Suprapubic skin (tissue), 3 donors: ENCODE measurements at regions not wholly inside any gene's neighbourhood (a gene's known extent, or its start where the extent isn't known, plus 50 kb on each side); places are given as distances from the start of the nearest gene placed in this dataset.

Source experiments
- POLR2AphosphoS5 ChIP-seq, 3 donors: sonication (generic); formaldehyde crosslinking; IDR thresholded peaks; one replicate each; pipeline ENCODE4 v1.6.1; 2017; ENCODE audit warnings: antibody characterized with exemption in 3 of 3
- TF ChIP-seq, protein P1 (sequence below), 2 donors: fragments of 200-600 bp in 1 of 2; fragments of 450-650 bp in 1 of 2; sonication (generic) in 1 of 2; IDR thresholded peaks; one replicate each; pipeline ENCODE4 v1.5.1; 2016 to 2019; ENCODE audit warnings: antibody characterized with exemption in 2 of 2, mild to moderate bottlenecking in 1 of 2, moderate library complexity in 1 of 2

DNA sequence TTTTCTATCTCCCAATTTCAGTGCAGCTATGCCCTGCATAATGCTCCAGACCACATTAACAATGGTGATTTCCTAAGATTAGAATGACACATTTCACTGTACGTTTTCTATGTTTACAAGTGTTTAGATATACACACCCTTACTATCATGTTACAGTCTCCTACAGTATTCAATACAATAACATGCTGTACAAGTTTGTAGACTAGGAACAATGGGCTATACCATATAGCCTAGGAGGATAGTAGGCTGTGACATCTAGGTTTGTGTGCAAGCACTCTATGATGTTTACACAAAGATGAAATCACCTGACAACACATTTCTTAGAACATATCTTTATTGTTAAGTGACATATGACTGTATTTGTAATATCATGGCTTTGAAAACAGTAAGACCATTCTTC is 1435.6 kb upstream of the NUDT12 start:
- TF ChIP-seq POLR2AphosphoS5 (IDR thresholded peaks at IDR 0.05), result no peak
- TF ChIP-seq, protein P1, sequence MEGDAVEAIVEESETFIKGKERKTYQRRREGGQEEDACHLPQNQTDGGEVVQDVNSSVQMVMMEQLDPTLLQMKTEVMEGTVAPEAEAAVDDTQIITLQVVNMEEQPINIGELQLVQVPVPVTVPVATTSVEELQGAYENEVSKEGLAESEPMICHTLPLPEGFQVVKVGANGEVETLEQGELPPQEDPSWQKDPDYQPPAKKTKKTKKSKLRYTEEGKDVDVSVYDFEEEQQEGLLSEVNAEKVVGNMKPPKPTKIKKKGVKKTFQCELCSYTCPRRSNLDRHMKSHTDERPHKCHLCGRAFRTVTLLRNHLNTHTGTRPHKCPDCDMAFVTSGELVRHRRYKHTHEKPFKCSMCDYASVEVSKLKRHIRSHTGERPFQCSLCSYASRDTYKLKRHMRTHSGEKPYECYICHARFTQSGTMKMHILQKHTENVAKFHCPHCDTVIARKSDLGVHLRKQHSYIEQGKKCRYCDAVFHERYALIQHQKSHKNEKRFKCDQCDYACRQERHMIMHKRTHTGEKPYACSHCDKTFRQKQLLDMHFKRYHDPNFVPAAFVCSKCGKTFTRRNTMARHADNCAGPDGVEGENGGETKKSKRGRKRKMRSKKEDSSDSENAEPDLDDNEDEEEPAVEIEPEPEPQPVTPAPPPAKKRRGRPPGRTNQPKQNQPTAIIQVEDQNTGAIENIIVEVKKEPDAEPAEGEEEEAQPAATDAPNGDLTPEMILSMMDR (IDR thresholded peaks at IDR 0.05), result no peak
